RWPE2 (cell line): ENCODE measurements at regions not wholly inside any gene's neighbourhood (a gene's known extent, or its start where the extent isn't known, plus 50 kb on each side); places are given as distances from the start of the nearest gene placed in this dataset.

Experiments
- ATAC-seq: fragments of 200-7000 bp; cut with Tn5 transposase; 3 replicates; pipeline ENCODE4 v1.9.1; 2021; ENCODE audit warnings: low read depth
- DNase-seq: peaks from one replicate; pipeline ENCODE4 v3.0.0-alpha.2; 2020; ENCODE audit warnings: low spot score
- H3K27ac ChIP-seq: fragments of 450-650 bp; 2 replicates; pipeline ENCODE4 v1.5.1; 2017; ENCODE audit warnings: mild to moderate bottlenecking; ENCODE audit not compliant: poor library complexity, severe bottlenecking
- H3K27me3 ChIP-seq: fragments of 250-450 bp; sonication (Bioruptor Pico); 2 replicates; pipeline ENCODE4 v1.5.1; 2021; ENCODE audit warnings: mild to moderate bottlenecking, moderate library complexity; ENCODE audit not compliant: insufficient read depth, poor library complexity, severe bottlenecking
- H3K36me3 ChIP-seq: fragments of 250-450 bp; sonication (Bioruptor Pico); 2 replicates; pipeline ENCODE4 v1.5.1; 2020; ENCODE audit warnings: low read depth, mild to moderate bottlenecking, moderate library complexity
- H3K4me1 ChIP-seq: fragments of 250-450 bp; sonication (Bioruptor Pico); 2 replicates; pipeline ENCODE4 v1.5.1; 2021; ENCODE audit warnings: mild to moderate bottlenecking, moderate library complexity; ENCODE audit not compliant: insufficient read depth, poor library complexity, severe bottlenecking
- H3K4me3 ChIP-seq: fragments of 250-450 bp; sonication (Bioruptor Pico); 2 replicates; pipeline ENCODE4 v1.5.1; 2021; ENCODE audit warnings: mild to moderate bottlenecking, moderate library complexity; ENCODE audit not compliant: severe bottlenecking
- H3K9me3 ChIP-seq: fragments of 250-450 bp; sonication (Bioruptor Pico); 2 replicates; pipeline ENCODE4 v1.5.1; 2021; ENCODE audit warnings: mild to moderate bottlenecking, moderate library complexity; ENCODE audit not compliant: severe bottlenecking
- CTCF ChIP-seq: fragments of 450-650 bp; IDR thresholded peaks from one replicate; pipeline ENCODE4 v1.5.1; 2017; ENCODE audit warnings: mild to moderate bottlenecking, moderate library complexity; ENCODE audit not compliant: poor library complexity, severe bottlenecking

DNA sequence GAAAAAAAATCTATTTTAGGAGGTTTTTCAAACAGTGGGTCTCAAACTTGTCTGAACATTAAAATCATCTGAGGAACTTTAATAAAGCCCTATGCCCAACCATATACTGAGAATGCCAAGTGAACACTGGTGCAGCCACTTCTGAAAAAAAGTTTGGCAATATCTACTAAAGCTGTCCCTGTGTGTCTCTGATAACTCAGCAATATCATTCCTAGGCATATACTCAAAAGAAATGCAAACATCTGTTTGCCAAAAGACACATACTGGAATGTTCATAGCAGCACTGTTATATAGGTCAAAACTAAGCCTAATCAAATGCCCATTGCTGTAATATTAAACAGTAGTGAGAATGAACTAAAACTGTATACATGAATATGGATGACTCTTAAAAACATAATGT is 74.2 kb upstream of the RGS4 start:
- Histone ChIP-seq H3K27ac (no peak overlapping the region), H3K36me3 (no peaks in the 10 kb centered on the region), H3K9me3 (no peaks in the 10 kb centered on the region), H3K27me3 (no peaks in the 10 kb centered on the region), H3K4me3 (no peak overlapping the region), H3K4me1 (peaks cover 8% of the 10 kb centered on the region)
- no peak for DNase-seq
- TF ChIP-seq CTCF, result no peak
- ATAC-seq, result no peak

DNA sequence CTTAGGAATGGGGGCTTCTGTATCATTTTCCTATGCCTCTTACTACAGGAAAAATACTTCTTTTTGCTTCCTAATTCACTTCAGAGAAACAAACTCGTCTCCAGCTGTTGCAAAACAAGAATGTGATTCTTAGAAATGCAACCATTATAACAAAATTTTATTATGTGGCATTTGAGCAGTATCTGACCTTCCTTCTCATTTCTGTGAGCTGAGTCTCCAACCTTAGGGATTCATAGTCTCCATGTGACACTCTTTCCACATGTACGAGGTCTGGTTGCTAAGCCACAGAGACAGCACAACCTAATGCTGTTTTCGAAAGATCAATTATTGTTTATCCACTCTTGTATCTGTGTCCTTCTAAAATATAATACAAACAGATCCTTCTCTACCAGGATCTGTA is 75.3 kb upstream of the RGS4 start:
- H3K27me3 ChIP-seq, result no peaks in the 10 kb centered on the region
- no peak overlapping the region for H3K27ac ChIP-seq
- no peak for TF ChIP-seq CTCF
- ATAC-seq, result no peak
- no peak for DNase-seq
- no peak overlapping the region for H3K4me3 ChIP-seq
- H3K4me1 ChIP-seq, result peaks cover 8% of the 10 kb centered on the region
- H3K9me3 ChIP-seq, result no peaks in the 10 kb centered on the region
- H3K36me3 ChIP-seq, result no peaks in the 10 kb centered on the region

DNA sequence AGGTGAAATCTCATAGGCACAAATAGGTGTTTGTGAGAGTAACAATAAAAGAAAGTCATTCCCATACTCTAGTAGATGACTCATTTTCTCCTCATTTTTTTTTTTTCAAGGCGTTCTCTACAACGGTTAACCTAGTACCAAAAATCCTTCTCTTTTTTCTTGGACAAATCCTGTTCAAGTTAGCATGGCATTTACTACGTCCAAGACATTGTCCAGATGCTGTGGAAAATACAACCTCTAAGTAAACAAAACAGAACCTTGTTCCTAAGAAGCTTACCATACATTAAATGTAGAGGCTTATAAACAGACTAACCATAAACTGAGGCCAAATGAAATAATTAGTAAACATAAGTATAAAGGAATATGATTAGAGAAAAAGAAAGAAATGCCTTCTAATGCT is 76.2 kb upstream of the RGS4 start:
- no peaks in the 10 kb centered on the region for H3K27me3 ChIP-seq
- no peak for TF ChIP-seq CTCF
- no peak overlapping the region for H3K4me3 ChIP-seq
- DNase-seq, result no peak
- no peaks in the 10 kb centered on the region for H3K36me3 ChIP-seq
- no peak overlapping the region for H3K27ac ChIP-seq
- peaks cover 6% of the 10 kb centered on the region for H3K4me1 ChIP-seq
- ATAC-seq, result no peak
- no peaks in the 10 kb centered on the region for H3K9me3 ChIP-seq

GRCh38 chr1:162991444-162991843 is 77.7 kb upstream of the RGS4 start:
- TF ChIP-seq CTCF, result no peak
- no peak overlapping the region for H3K4me3 ChIP-seq
- DNase-seq (no peak), ATAC-seq (no peak)
- H3K4me1 ChIP-seq, result peaks cover 8% of the 10 kb centered on the region
- H3K9me3 ChIP-seq, result no peaks in the 10 kb centered on the region
- H3K27ac ChIP-seq, result no peak overlapping the region
- H3K36me3 ChIP-seq, result no peaks in the 10 kb centered on the region
- H3K27me3 ChIP-seq, result no peaks in the 10 kb centered on the region

DNA sequence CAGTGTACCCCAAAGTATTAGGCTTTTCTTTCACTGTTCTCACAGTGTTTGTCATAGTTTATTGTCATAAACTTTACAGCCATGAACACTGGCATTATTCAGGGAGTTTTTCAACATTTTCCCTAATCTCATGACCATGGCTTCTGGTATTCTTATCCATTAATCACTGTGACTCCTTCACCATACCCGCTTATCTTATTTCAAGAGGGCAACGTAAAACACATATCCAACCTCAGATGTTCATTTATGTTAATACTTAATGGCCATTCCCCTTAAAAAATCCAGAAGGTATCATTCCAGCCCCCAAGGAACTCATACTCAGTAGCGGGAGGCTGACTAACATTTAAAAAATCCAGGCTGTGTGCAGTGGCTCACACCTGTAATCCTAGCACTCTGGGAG is 78.5 kb upstream of the RGS4 start:
- TF ChIP-seq CTCF, result no peak
- Histone ChIP-seq H3K27ac (no peak overlapping the region), H3K4me3 (no peak overlapping the region), H3K27me3 (no peaks in the 10 kb centered on the region), H3K9me3 (no peaks in the 10 kb centered on the region), H3K36me3 (no peaks in the 10 kb centered on the region), H3K4me1 (peaks cover 8% of the 10 kb centered on the region)
- DNase-seq (no peak), ATAC-seq (no peak)
